ENCODE measurements at regions not wholly inside any gene's neighbourhood (a gene's known extent, or its start where the extent isn't known, plus 50 kb on each side); places are given as distances from the start of the nearest gene placed in this dataset.

DNA sequence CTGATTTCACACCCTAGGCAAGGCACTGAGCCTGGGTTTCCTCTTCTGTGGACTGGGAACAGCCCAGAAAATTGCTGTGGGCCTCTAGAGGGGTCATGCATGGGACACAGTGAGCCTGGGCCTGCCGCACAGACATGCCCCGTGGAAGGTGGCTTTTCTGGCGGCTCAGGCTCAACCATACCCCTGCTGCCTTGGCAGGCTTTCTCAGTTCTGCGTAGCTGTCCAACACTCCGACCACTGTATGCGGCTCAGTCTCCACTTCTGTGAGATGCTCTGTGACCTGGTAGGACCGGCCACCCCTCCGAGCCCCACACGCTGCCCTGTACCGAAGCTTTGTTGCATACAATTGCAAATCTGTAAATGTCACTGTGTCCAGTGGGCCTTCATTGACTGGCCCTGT, 126.3 kb downstream of the UQCRFS1 start:
- Histone ChIP-seq H3K9ac (ENCODE audit: insufficient read length, low read depth) (no peak overlapping the region), H3K27me3 (ENCODE audit: insufficient read depth, insufficient read length) (peaks cover 3% of the 10 kb centered on the region), H3K4me1 (ENCODE audit: insufficient read depth, insufficient read length) (peaks cover 7% of the 10 kb centered on the region), H3K4me3 (ENCODE audit: insufficient read length, low read depth) (no peak overlapping the region), H3K9me3 (ENCODE audit: insufficient read depth, low read length) (no peaks in the 10 kb centered on the region), H3K36me3 (ENCODE audit: insufficient read depth, insufficient read length, low read length) (no peaks in the 10 kb centered on the region)
- DNase-seq (ENCODE audit: low read depth, low spot score) = no peak
- TF ChIP-seq SUZ12 (IDR thresholded peaks at IDR 0.05; ENCODE audit: extremely low read depth, insufficient read depth, insufficient read length) = no peak
- TF ChIP-seq ZNF274 (IDR thresholded peaks at IDR 0.05; ENCODE audit: low read depth, low read length) = no peak
- no peak for TF ChIP-seq YY1 (IDR thresholded peaks at IDR 0.05; ENCODE audit: insufficient read depth, insufficient read length)

DNA sequence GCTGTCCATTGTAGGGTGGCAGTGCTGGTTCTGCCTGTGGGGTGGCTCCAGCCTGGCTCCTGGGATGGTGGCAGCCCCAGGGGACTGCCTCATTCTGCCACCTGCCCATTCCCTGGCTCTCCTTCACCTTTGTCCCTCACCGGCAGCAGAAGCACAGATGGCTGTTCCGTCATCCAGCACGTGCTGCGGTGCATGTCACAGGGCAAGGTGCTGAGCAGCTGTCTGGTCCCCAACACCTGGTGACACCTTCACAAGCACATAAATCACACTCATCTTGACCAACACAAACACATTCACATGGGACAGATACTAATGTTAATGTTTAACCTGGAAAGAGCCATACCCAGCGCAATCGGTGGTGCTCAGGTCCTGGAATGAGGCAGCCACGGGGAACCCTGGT, 126.8 kb downstream of the UQCRFS1 start:
- TF ChIP-seq ZNF274 (IDR thresholded peaks at IDR 0.05; ENCODE audit: low read depth, low read length) (no peak), YY1 (IDR thresholded peaks at IDR 0.05; ENCODE audit: insufficient read depth, insufficient read length) (no peak), SUZ12 (IDR thresholded peaks at IDR 0.05; ENCODE audit: extremely low read depth, insufficient read depth, insufficient read length) (no peak)
- H3K36me3 ChIP-seq (ENCODE audit: insufficient read depth, insufficient read length, low read length) = no peaks in the 10 kb centered on the region
- DNase-seq (ENCODE audit: low read depth, low spot score) = no peak

DNA sequence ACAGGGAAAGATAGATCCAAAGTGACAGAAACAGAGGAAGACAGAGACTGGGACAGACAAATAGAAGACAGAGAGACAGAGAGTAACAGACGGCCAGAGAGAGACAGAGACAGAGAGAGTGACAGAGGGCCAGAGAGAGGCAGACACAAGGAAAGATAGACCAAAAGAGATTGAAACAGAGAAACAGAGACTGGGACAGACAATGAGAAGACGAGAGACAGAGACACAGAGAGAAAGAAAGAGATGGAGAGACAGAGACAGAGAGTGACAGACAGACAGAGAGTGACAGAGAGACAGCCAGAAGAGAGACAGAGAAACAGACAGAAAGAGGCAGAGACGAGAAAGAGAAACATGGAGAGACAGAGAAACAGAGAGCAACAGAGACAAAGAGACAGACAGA, 127.3 kb downstream of the UQCRFS1 start:
- no peak for DNase-seq (ENCODE audit: low read depth, low spot score)
- peaks cover 3% of the 10 kb centered on the region for H3K27me3 ChIP-seq (ENCODE audit: insufficient read depth, insufficient read length)
- no peaks in the 10 kb centered on the region for H3K36me3 ChIP-seq (ENCODE audit: insufficient read depth, insufficient read length, low read length)
- peaks cover 5% of the 10 kb centered on the region for H3K4me1 ChIP-seq (ENCODE audit: insufficient read depth, insufficient read length)
- no peak overlapping the region for H3K4me3 ChIP-seq (ENCODE audit: insufficient read length, low read depth)
- H3K9me3 ChIP-seq (ENCODE audit: insufficient read depth, low read length) = no peaks in the 10 kb centered on the region
- TF ChIP-seq SUZ12 (IDR thresholded peaks at IDR 0.05; ENCODE audit: extremely low read depth, insufficient read depth, insufficient read length) (no peak), YY1 (IDR thresholded peaks at IDR 0.05; ENCODE audit: insufficient read depth, insufficient read length) (no peak), ZNF274 (IDR thresholded peaks at IDR 0.05; ENCODE audit: low read depth, low read length) (no peak)
- no peak overlapping the region for H3K9ac ChIP-seq (ENCODE audit: insufficient read length, low read depth)

More for the DNA sequence above, 126.8 kb downstream of the UQCRFS1 start:
- H3K4me3 ChIP-seq (ENCODE audit: insufficient read length, low read depth) = no peak overlapping the region
- no peak overlapping the region for H3K9ac ChIP-seq (ENCODE audit: insufficient read length, low read depth)
- H3K4me1 ChIP-seq (ENCODE audit: insufficient read depth, insufficient read length) = peaks cover 7% of the 10 kb centered on the region
- H3K27me3 ChIP-seq (ENCODE audit: insufficient read depth, insufficient read length) = peaks cover 3% of the 10 kb centered on the region
- H3K9me3 ChIP-seq (ENCODE audit: insufficient read depth, low read length) = no peaks in the 10 kb centered on the region

DNA sequence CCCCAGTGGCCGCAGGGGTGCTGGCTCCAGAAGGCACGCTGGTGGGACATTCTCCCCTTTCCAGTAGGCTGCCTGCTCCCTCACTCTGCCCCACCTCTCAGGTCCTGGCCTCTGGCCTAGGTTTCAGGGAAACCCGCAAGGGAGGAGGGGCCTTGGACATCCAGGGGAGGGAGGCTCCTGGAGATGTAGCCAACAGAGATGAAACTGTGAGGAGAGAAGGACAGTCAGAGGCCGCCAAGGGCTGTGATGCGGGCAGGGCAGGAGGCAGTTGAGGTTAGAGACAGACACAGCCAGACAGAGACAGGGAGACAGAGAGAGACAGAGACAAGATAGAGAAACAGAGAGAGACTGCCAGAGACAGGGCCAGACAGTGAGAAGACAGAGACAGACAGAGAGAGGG, 127.7 kb downstream of the UQCRFS1 start:
- H3K4me3 ChIP-seq (ENCODE audit: insufficient read length, low read depth) = no peak overlapping the region
- H3K9ac ChIP-seq (ENCODE audit: insufficient read length, low read depth) = no peak overlapping the region
- H3K36me3 ChIP-seq (ENCODE audit: insufficient read depth, insufficient read length, low read length) = no peaks in the 10 kb centered on the region
- no peaks in the 10 kb centered on the region for H3K9me3 ChIP-seq (ENCODE audit: insufficient read depth, low read length)
- TF ChIP-seq YY1 (IDR thresholded peaks at IDR 0.05; ENCODE audit: insufficient read depth, insufficient read length) = no peak
- TF ChIP-seq SUZ12 (IDR thresholded peaks at IDR 0.05; ENCODE audit: extremely low read depth, insufficient read depth, insufficient read length) = no peak
- TF ChIP-seq ZNF274 (IDR thresholded peaks at IDR 0.05; ENCODE audit: low read depth, low read length) = no peak
- peaks cover 3% of the 10 kb centered on the region for H3K27me3 ChIP-seq (ENCODE audit: insufficient read depth, insufficient read length)
- DNase-seq (ENCODE audit: low read depth, low spot score) = no peak
- H3K4me1 ChIP-seq (ENCODE audit: insufficient read depth, insufficient read length) = peaks cover 3% of the 10 kb centered on the region

DNA sequence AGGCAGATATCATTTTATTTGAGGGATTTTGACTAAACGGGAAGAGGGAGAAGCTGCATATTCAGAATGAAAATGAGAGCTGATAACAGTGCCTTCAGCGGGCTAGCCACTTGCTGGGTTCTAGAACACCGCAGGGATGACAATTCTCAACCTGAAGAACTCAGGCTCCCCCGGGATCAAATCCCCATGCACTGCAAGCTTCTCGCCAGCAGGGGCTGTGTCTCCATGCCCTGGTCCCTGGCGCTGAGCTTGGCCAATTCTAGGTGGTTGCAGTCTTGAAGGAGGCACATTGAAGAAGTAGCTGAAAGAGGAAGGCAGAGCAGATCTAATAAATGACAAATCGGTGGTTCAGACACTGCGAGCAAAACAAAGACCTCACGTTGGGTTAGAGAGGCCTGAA, 128.7 kb downstream of the UQCRFS1 start:
- Histone ChIP-seq H3K9ac (ENCODE audit: insufficient read length, low read depth) (no peak overlapping the region), H3K36me3 (ENCODE audit: insufficient read depth, insufficient read length, low read length) (no peaks in the 10 kb centered on the region), H3K9me3 (ENCODE audit: insufficient read depth, low read length) (no peaks in the 10 kb centered on the region), H3K4me3 (ENCODE audit: insufficient read length, low read depth) (no peak overlapping the region), H3K4me1 (ENCODE audit: insufficient read depth, insufficient read length) (peaks cover 3% of the 10 kb centered on the region), H3K27me3 (ENCODE audit: insufficient read depth, insufficient read length) (peaks cover 3% of the 10 kb centered on the region)
- TF ChIP-seq ZNF274 (IDR thresholded peaks at IDR 0.05; ENCODE audit: low read depth, low read length) (no peak), YY1 (IDR thresholded peaks at IDR 0.05; ENCODE audit: insufficient read depth, insufficient read length) (no peak), SUZ12 (IDR thresholded peaks at IDR 0.05; ENCODE audit: extremely low read depth, insufficient read depth, insufficient read length) (no peak)
- no peak for DNase-seq (ENCODE audit: low read depth, low spot score)

DNA sequence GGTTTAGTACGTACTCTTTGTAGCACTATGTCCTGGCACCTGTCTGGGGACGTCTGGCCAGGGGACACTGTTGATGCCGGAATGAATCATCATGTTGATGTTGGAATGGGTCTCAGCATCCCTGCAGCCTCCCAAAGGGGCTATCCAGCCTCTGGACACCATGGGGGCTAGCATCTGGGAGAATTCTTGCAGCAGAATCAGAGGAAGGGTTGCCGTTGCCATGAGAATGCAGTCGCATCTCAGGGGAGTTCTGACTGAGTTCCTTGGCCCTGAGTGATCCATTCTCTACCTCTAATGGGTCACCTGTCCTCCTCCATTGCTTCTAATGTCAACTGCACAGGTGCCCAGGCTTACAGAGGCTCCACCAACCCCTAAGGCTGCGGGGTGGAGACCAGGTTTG, 129.1 kb downstream of the UQCRFS1 start:
- Histone ChIP-seq H3K9ac (ENCODE audit: insufficient read length, low read depth) (no peak overlapping the region), H3K4me3 (ENCODE audit: insufficient read length, low read depth) (no peak overlapping the region), H3K4me1 (ENCODE audit: insufficient read depth, insufficient read length) (peaks cover 3% of the 10 kb centered on the region), H3K9me3 (ENCODE audit: insufficient read depth, low read length) (no peaks in the 10 kb centered on the region), H3K27me3 (ENCODE audit: insufficient read depth, insufficient read length) (peaks cover 3% of the 10 kb centered on the region), H3K36me3 (ENCODE audit: insufficient read depth, insufficient read length, low read length) (no peaks in the 10 kb centered on the region)
- TF ChIP-seq ZNF274 (IDR thresholded peaks at IDR 0.05; ENCODE audit: low read depth, low read length) = no peak
- no peak for TF ChIP-seq SUZ12 (IDR thresholded peaks at IDR 0.05; ENCODE audit: extremely low read depth, insufficient read depth, insufficient read length)
- TF ChIP-seq YY1 (IDR thresholded peaks at IDR 0.05; ENCODE audit: insufficient read depth, insufficient read length) = no peak
- DNase-seq (ENCODE audit: low read depth, low spot score) = no peak

DNA sequence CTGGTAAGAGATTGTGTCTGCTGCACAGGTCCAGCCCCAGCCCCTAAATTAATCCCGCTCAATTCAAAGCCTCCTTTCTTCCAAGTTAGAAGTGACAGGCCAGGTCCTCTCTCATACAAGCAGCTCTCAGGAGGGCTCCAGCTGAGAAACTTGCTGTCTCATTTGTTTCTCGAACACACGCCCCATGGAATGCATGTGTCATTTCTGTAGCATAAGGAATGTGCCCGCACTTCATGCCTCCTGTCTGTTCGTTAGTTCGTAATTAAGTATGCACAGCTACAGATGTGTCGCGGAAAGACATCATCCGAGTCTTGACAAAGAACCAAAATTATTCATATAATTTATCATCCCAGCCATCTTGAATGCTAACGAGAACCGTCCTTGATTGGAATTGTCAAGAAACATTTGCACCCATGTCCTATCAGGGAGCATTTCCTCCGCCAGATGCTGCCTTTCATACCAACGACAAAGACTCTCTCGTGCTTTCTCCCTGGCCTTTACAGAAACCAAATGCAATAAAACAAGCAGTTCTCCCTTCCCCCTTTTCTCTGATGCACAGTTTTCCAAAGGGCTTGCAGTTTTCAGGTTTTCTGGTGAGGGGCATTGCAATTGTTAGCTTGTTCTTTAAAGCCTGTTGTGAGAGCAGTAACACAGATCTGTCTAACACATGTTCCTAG, 133.5 kb downstream of the UQCRFS1 start:
- H3K27me3 ChIP-seq (ENCODE audit: insufficient read depth, insufficient read length) = no peaks in the 10 kb centered on the region
- no peaks in the 10 kb centered on the region for H3K36me3 ChIP-seq (ENCODE audit: insufficient read depth, insufficient read length, low read length)
- no peak overlapping the region for H3K9ac ChIP-seq (ENCODE audit: insufficient read length, low read depth)
- no peaks in the 10 kb centered on the region for H3K9me3 ChIP-seq (ENCODE audit: insufficient read depth, low read length)
- no peak overlapping the region for H3K4me3 ChIP-seq (ENCODE audit: insufficient read length, low read depth)
- no peak for TF ChIP-seq SUZ12 (IDR thresholded peaks at IDR 0.05; ENCODE audit: extremely low read depth, insufficient read depth, insufficient read length)
- no peak for TF ChIP-seq ZNF274 (IDR thresholded peaks at IDR 0.05; ENCODE audit: low read depth, low read length)
- TF ChIP-seq YY1 (IDR thresholded peaks at IDR 0.05; ENCODE audit: insufficient read depth, insufficient read length) = no peak
- H3K4me1 ChIP-seq (ENCODE audit: insufficient read depth, insufficient read length) = peaks cover 8% of the 10 kb centered on the region
- DNase-seq (ENCODE audit: low read depth, low spot score) = no peak

Measured in NT2/D1 (cell line).